ENCODE measurements at regions not wholly inside any gene's neighbourhood (a gene's known extent, or its start where the extent isn't known, plus 50 kb on each side); places are given as distances from the start of the nearest gene placed in this dataset.
A peak's percentile ranks its signal among the peaks of the same experiment; 100 is the strongest.

DNA sequence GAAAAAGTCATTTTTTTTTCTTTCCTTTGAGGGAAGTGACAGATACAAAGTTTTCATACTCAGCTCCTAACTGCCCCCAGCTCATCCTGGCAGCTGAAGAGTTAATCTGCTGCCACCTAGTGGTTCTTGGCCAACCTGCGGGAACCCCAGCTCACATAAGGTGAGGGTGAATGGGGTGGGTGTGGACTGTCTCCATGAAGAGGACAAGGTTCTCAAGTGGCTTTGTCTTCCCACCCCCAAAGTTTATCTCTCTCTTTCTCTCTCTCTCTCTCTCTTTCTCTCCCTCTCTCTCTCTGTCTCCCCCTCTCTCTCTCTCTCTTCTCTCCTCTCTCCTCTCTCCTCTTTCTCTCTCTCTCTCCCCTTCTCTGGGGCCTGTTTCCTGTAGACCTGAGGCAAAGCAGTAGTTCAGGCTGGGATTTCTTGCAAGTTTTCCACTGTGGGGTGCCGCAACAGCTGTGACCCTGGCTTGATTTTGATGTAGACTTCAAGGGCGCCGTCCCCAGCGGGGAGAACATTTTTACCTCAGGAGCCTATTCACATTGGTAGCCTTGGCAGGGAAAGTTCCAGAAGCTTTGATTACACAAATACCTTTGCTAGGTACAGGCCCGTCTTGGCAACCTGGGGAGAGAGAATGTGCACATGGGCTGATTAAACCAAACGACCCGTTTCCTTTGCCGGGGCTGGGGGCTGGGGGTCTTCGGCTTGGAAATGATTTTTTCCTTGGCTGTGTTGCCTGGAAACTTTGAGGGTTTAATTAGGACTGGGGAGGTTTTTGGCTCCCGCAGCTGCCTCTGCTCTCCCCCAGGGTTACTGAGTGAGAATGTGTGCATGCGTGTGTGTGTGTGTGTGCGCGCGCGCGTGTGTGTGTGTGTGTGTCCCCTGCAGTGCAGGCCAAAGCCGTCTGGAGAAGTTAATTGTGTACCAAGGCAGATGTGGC lies 135.9 kb downstream of the TM2D1 start:
- Histone ChIP-seq H3K4me1 (ENCODE audit: control insufficient read depth in 2 of 3, insufficient read depth in 2 of 3, low read depth in 1 of 3, low read length in 3 of 3) (no peaks in the 10 kb centered on the region), H3K9ac (ENCODE audit: low read length in 3 of 3) (no peak overlapping the region), H3K36me3 (ENCODE audit: control insufficient read depth in 2 of 3, insufficient read depth in 3 of 3, low read length in 3 of 3) (no peaks in the 10 kb centered on the region), H3K9me3 (ENCODE audit: control insufficient read depth in 2 of 3, insufficient read depth in 1 of 3, low read length in 3 of 3) (no peaks in the 10 kb centered on the region), H3K4me3 (ENCODE audit: low read length in 3 of 3) (no peak overlapping the region), H3K27ac (ENCODE audit: low read depth in 2 of 2, low read length in 2 of 2) (no peak overlapping the region), H3K27me3 (ENCODE audit: control insufficient read depth, insufficient read depth, low read length) (no peaks in the 10 kb centered on the region)
- DNase-seq: peak in 4 of 5 donors; percentile 69 to 80 (median 72)
- FAIRE-seq: no peak
- intact Hi-C loops (cut with DNase I): no loop called here
- TF ChIP-seq, protein P1, sequence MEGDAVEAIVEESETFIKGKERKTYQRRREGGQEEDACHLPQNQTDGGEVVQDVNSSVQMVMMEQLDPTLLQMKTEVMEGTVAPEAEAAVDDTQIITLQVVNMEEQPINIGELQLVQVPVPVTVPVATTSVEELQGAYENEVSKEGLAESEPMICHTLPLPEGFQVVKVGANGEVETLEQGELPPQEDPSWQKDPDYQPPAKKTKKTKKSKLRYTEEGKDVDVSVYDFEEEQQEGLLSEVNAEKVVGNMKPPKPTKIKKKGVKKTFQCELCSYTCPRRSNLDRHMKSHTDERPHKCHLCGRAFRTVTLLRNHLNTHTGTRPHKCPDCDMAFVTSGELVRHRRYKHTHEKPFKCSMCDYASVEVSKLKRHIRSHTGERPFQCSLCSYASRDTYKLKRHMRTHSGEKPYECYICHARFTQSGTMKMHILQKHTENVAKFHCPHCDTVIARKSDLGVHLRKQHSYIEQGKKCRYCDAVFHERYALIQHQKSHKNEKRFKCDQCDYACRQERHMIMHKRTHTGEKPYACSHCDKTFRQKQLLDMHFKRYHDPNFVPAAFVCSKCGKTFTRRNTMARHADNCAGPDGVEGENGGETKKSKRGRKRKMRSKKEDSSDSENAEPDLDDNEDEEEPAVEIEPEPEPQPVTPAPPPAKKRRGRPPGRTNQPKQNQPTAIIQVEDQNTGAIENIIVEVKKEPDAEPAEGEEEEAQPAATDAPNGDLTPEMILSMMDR (IDR thresholded peaks at IDR 0.05; ENCODE audit: borderline replicate concordance, extremely low read depth, insufficient read depth): peak; percentile 67

DNA sequence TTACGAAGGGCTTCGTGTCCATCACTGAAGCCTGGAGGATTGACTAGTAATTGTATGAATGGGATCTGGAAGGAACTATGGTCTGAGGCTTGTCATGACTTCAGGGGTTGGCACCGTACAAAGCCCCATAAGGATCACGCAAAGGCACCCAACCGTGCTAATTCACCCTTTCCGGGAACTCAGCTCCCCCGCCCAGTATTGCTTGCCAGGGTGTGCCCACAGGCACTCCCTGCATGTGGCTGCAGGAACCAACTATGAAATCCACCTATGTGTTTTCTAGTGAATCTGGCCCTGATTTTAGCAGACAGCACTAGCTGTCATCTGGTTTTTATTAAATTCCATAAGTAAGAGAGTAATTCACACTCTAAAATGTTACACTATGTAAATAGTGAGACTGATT lies 139.2 kb downstream of the TM2D1 start:
- no peak overlapping the region for H3K4me3 ChIP-seq (ENCODE audit: low read length in 3 of 3)
- no peaks in the 10 kb centered on the region for H3K27me3 ChIP-seq (ENCODE audit: control insufficient read depth, insufficient read depth, low read length)
- DNase-seq: peak in 3 of 5 donors; percentile 12 to 86 (median 31)
- H3K4me1 ChIP-seq (ENCODE audit: control insufficient read depth in 2 of 3, insufficient read depth in 2 of 3, low read depth in 1 of 3, low read length in 3 of 3): no peaks in the 10 kb centered on the region
- no peak overlapping the region for H3K9ac ChIP-seq (ENCODE audit: low read length in 3 of 3)
- no peak overlapping the region for H3K27ac ChIP-seq (ENCODE audit: low read depth in 2 of 2, low read length in 2 of 2)
- no peaks in the 10 kb centered on the region for H3K36me3 ChIP-seq (ENCODE audit: control insufficient read depth in 2 of 3, insufficient read depth in 3 of 3, low read length in 3 of 3)
- no peak for FAIRE-seq
- H3K9me3 ChIP-seq (ENCODE audit: control insufficient read depth in 2 of 3, insufficient read depth in 1 of 3, low read length in 3 of 3): no peaks in the 10 kb centered on the region
- TF ChIP-seq, protein P1 (IDR thresholded peaks at IDR 0.05; ENCODE audit: borderline replicate concordance, extremely low read depth, insufficient read depth): no peak
- intact Hi-C loops (cut with DNase I): no loop called here

DNA sequence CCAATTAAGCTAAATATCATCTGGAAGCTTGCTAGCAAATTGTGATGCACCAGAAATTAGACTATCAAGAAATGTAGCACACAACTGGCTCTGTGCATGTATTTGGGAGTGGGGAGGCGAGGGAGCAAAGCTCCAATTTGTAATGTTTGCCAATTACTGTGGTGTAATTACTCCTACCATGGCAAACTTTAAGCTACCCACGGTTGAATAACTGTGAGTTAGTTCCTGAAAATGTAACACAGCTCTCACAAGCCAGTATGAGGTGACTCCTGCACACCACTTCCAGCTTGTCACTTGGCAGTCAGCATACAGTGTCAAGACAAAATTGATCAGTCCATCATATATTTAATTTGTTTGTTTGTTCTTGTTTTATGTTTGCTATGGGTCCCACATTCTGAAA lies 141.2 kb downstream of the TM2D1 start:
- Histone ChIP-seq H3K4me1 (ENCODE audit: control insufficient read depth in 2 of 3, insufficient read depth in 2 of 3, low read depth in 1 of 3, low read length in 3 of 3) (no peaks in the 10 kb centered on the region), H3K36me3 (ENCODE audit: control insufficient read depth in 2 of 3, insufficient read depth in 3 of 3, low read length in 3 of 3) (no peaks in the 10 kb centered on the region), H3K27me3 (ENCODE audit: control insufficient read depth, insufficient read depth, low read length) (no peaks in the 10 kb centered on the region), H3K9me3 (ENCODE audit: control insufficient read depth in 2 of 3, insufficient read depth in 1 of 3, low read length in 3 of 3) (no peaks in the 10 kb centered on the region), H3K4me3 (ENCODE audit: low read length in 3 of 3) (no peak overlapping the region), H3K9ac (ENCODE audit: low read length in 3 of 3) (no peak overlapping the region), H3K27ac (ENCODE audit: low read depth in 2 of 2, low read length in 2 of 2) (no peak overlapping the region)
- TF ChIP-seq, protein P1 (IDR thresholded peaks at IDR 0.05; ENCODE audit: borderline replicate concordance, extremely low read depth, insufficient read depth): no peak
- intact Hi-C loops (cut with DNase I): no loop called here
- no peak for FAIRE-seq
- DNase-seq: no peak

Data from kidney (tissue), 13 donors.